ENCODE measurements at regions not wholly inside any gene's neighbourhood (a gene's known extent, or its start where the extent isn't known, plus 50 kb on each side); places are given as distances from the start of the nearest gene placed in this dataset.
A peak's percentile ranks its signal among the peaks of the same experiment; 100 is the strongest.

GRCh38 chr4:44002368-44002767 is 446.2 kb downstream of the KCTD8 start:
- no peaks in the 10 kb centered on the region for H3K36me3 ChIP-seq (ENCODE audit: control insufficient read depth, insufficient read depth, low read length)
- TF ChIP-seq, protein P1, sequence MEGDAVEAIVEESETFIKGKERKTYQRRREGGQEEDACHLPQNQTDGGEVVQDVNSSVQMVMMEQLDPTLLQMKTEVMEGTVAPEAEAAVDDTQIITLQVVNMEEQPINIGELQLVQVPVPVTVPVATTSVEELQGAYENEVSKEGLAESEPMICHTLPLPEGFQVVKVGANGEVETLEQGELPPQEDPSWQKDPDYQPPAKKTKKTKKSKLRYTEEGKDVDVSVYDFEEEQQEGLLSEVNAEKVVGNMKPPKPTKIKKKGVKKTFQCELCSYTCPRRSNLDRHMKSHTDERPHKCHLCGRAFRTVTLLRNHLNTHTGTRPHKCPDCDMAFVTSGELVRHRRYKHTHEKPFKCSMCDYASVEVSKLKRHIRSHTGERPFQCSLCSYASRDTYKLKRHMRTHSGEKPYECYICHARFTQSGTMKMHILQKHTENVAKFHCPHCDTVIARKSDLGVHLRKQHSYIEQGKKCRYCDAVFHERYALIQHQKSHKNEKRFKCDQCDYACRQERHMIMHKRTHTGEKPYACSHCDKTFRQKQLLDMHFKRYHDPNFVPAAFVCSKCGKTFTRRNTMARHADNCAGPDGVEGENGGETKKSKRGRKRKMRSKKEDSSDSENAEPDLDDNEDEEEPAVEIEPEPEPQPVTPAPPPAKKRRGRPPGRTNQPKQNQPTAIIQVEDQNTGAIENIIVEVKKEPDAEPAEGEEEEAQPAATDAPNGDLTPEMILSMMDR (IDR thresholded peaks at IDR 0.05; ENCODE audit: insufficient read depth in 1 of 2, low read depth in 1 of 2, low read length in 1 of 2, severe bottlenecking in 1 of 2, unreplicated experiment in 1 of 2): no peak
- Mint-ChIP-seq H3K4me3 (ENCODE audit: unreplicated experiment) (no peak overlapping the region), H3K9me3 (ENCODE audit: unreplicated experiment) (no peaks in the 10 kb centered on the region), H3K27me3 (ENCODE audit: insufficient read depth, unreplicated experiment) (no peaks in the 10 kb centered on the region), H3K4me1 (ENCODE audit: low read depth, unreplicated experiment) (no peaks in the 10 kb centered on the region), H3K27ac (ENCODE audit: unreplicated experiment) (no peak overlapping the region), H3K36me3 (ENCODE audit: insufficient read depth, unreplicated experiment) (no peaks in the 10 kb centered on the region)
- H3K4me1 ChIP-seq: no peaks in the 10 kb centered on the region
- intact Hi-C loops (cut with micrococcal nuclease; ENCODE audit: unreplicated experiment): no loop called here
- no peak overlapping the region for H3K4me3 ChIP-seq (ENCODE audit: low read depth, low read length)
- BruUV-seq (replicated peaks): no TSS peak
- no peaks in the 10 kb centered on the region for H3K9me3 ChIP-seq
- ChIA-PET POLR2A (no interaction called here), CTCF (no interaction called here)
- DNase-seq: no peak
- H3K27me3 ChIP-seq (replicated peaks; ENCODE audit: control insufficient read depth, insufficient read depth, low read length): no peaks in the 10 kb centered on the region

GRCh38 chr4:44016570-44017421 is 431.8 kb downstream of the KCTD8 start:
- H3K36me3 Mint-ChIP-seq (ENCODE audit: insufficient read depth, unreplicated experiment): no peaks in the 10 kb centered on the region
- H3K27ac Mint-ChIP-seq (ENCODE audit: unreplicated experiment): no peak overlapping the region
- intact Hi-C loops (cut with micrococcal nuclease; ENCODE audit: unreplicated experiment): no loop called here
- Histone ChIP-seq H3K36me3 (ENCODE audit: control insufficient read depth, insufficient read depth, low read length) (no peaks in the 10 kb centered on the region), H3K4me3 (ENCODE audit: low read depth, low read length) (no peak overlapping the region), H3K4me1 (no peaks in the 10 kb centered on the region), H3K9me3 (no peaks in the 10 kb centered on the region), H3K27me3 (replicated peaks; ENCODE audit: control insufficient read depth, insufficient read depth, low read length) (no peaks in the 10 kb centered on the region)
- no peaks in the 10 kb centered on the region for H3K4me1 Mint-ChIP-seq (ENCODE audit: low read depth, unreplicated experiment)
- no peaks in the 10 kb centered on the region for H3K27me3 Mint-ChIP-seq (ENCODE audit: insufficient read depth, unreplicated experiment)
- DNase-seq: no peak
- TF ChIP-seq, protein P1 (IDR thresholded peaks at IDR 0.05; ENCODE audit: insufficient read depth in 1 of 2, low read depth in 1 of 2, low read length in 1 of 2, severe bottlenecking in 1 of 2, unreplicated experiment in 1 of 2): no peak
- H3K9me3 Mint-ChIP-seq (ENCODE audit: unreplicated experiment): no peaks in the 10 kb centered on the region
- POLR2A ChIA-PET: no interaction called here
- CTCF ChIA-PET: no interaction called here
- no TSS peak for BruUV-seq (replicated peaks)
- peak overlapping the region; percentile 46 for H3K4me3 Mint-ChIP-seq (ENCODE audit: unreplicated experiment)

DNA sequence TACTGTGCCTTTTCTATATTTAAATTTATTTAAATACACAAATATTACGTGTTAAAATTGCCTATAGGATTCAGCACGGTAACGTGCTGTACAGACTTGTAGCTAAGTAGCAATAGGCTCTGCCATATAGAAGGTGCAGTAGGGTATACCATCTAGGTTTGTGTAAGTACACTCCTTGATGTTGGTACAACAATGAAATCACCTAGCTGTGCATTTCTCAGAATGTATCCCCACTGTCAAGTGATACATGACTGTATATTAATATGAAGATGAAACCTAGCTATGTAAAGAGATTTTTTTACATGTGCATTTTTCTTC is 431.2 kb downstream of the KCTD8 start:
- H3K4me3 ChIP-seq (ENCODE audit: low read depth, low read length): no peak overlapping the region
- peak overlapping the region; percentile 46 for H3K4me3 Mint-ChIP-seq (ENCODE audit: unreplicated experiment)

More for the DNA sequence above, 431.2 kb downstream of the KCTD8 start:
- Histone ChIP-seq H3K4me1 (no peaks in the 10 kb centered on the region), H3K27me3 (replicated peaks; ENCODE audit: control insufficient read depth, insufficient read depth, low read length) (no peaks in the 10 kb centered on the region), H3K9me3 (no peaks in the 10 kb centered on the region), H3K36me3 (ENCODE audit: control insufficient read depth, insufficient read depth, low read length) (no peaks in the 10 kb centered on the region)
- BruUV-seq (replicated peaks): no TSS peak
- no peak overlapping the region for H3K27ac Mint-ChIP-seq (ENCODE audit: unreplicated experiment)
- no peak for DNase-seq
- ChIA-PET POLR2A (no interaction called here), CTCF (no interaction called here)
- intact Hi-C loops (cut with micrococcal nuclease; ENCODE audit: unreplicated experiment): no loop called here
- H3K36me3 Mint-ChIP-seq (ENCODE audit: insufficient read depth, unreplicated experiment): no peaks in the 10 kb centered on the region
- H3K27me3 Mint-ChIP-seq (ENCODE audit: insufficient read depth, unreplicated experiment): no peaks in the 10 kb centered on the region
- TF ChIP-seq, protein P1 (IDR thresholded peaks at IDR 0.05; ENCODE audit: insufficient read depth in 1 of 2, low read depth in 1 of 2, low read length in 1 of 2, severe bottlenecking in 1 of 2, unreplicated experiment in 1 of 2): no peak
- no peaks in the 10 kb centered on the region for H3K4me1 Mint-ChIP-seq (ENCODE audit: low read depth, unreplicated experiment)
- H3K9me3 Mint-ChIP-seq (ENCODE audit: unreplicated experiment): no peaks in the 10 kb centered on the region

Data from Caco-2 (cell line).